ENCODE measurements at regions not wholly inside any gene's neighbourhood (a gene's known extent, or its start where the extent isn't known, plus 50 kb on each side); places are given as distances from the start of the nearest gene placed in this dataset.

DNA sequence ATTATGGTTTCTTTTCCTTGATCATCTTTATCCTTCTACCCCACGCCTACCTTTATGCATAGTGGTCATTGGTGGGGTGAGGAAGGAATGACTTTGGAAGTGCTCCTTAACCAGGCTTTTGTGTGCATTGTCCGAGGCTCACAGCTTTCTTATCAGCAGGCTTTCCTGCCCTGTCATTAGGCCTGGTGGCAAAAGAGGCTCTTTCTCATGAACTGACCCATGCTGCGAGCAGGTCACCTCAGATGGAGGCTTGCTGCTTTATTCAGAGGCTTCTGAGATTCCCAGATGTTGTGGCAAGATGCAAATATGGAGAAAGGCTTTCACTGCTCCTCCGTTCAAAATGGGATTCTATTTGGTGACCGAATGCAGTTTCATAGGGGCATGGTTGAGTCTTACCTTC, 57.4 kb upstream of the DMRTA1 start:
- Histone ChIP-seq H2BK12ac (ENCODE audit: insufficient read length, low read depth, low read length) (no peak overlapping the region), H3K56ac (ENCODE audit: insufficient read length, low read depth, low read length) (no peak overlapping the region), H4K91ac (ENCODE audit: insufficient read length, low read depth, low read length) (no peak overlapping the region), H2BK20ac (ENCODE audit: low read depth, low read length, poor library complexity, severe bottlenecking) (no peak overlapping the region), H4K8ac (replicated peaks; ENCODE audit: insufficient read length, low read depth, low read length) (no peak overlapping the region), H3K23ac (ENCODE audit: insufficient read length, low read depth, low read length) (no peak overlapping the region), H3K4me1 (ENCODE audit: insufficient read depth, low read length) (peaks cover 3% of the 10 kb centered on the region; the same call in 1 of the 2 replicates), H3K4me2 (ENCODE audit: insufficient read depth, insufficient read length, low read length) (no peak overlapping the region), H2BK120ac (ENCODE audit: low read depth, low read length, poor library complexity, severe bottlenecking) (no peak overlapping the region), H3K4ac (ENCODE audit: low read depth, low read length) (no peak overlapping the region), H3K27ac (ENCODE audit: insufficient read length, low read depth, low read length) (no peak overlapping the region), H2BK5ac (ENCODE audit: insufficient read length, low read length) (no peak overlapping the region), H2AK5ac (ENCODE audit: insufficient read length, low read length) (no peak overlapping the region), H3K27me3 (ENCODE audit: insufficient read depth, low read length) (no peaks in the 10 kb centered on the region), H2BK15ac (ENCODE audit: low read depth, low read length) (no peak overlapping the region), H3K9me3 (ENCODE audit: control insufficient read depth, low read depth, low read length) (no peaks in the 10 kb centered on the region), H3K79me1 (ENCODE audit: insufficient read depth, low read depth, low read length, poor library complexity, severe bottlenecking) (no peaks in the 10 kb centered on the region), H4K20me1 (ENCODE audit: control insufficient read depth, insufficient read depth, insufficient read length) (no peaks in the 10 kb centered on the region), H2AFZ (ENCODE audit: low read length) (no peak overlapping the region), H3T11ph (ENCODE audit: low read length) (no peak overlapping the region), H3K9ac (ENCODE audit: extremely low read depth, insufficient read length, low read length) (no peak overlapping the region), H4K5ac (ENCODE audit: insufficient read length, low read depth, low read length) (no peak overlapping the region), H3K18ac (ENCODE audit: insufficient read length, low read depth, low read length) (no peak overlapping the region), H3K23me2 (ENCODE audit: insufficient read length, low read depth, low read length, poor library complexity, severe bottlenecking) (no peaks in the 10 kb centered on the region), H3K79me2 (ENCODE audit: insufficient read depth, low read length) (no peaks in the 10 kb centered on the region), H3K14ac (ENCODE audit: insufficient read depth, low read length) (no peak overlapping the region)
- Mint-ChIP-seq H3K4me1 (0 out of 4 replicates have a peak, but pooled peaks cover 0 to 3% of the 10 kb centered on the region in 2 experiments), H3K36me3 (ENCODE audit: insufficient read depth in 1 of 3, low read depth in 3 of 3) (no peaks in the 10 kb centered on the region), H3K4me3 (no peak overlapping the region), H3K27me3 (ENCODE audit: low read depth) (no peaks in the 10 kb centered on the region), H3K9me3 (no peaks in the 10 kb centered on the region), H3K27ac (no peak overlapping the region)
- TF ChIP-seq, protein P1, sequence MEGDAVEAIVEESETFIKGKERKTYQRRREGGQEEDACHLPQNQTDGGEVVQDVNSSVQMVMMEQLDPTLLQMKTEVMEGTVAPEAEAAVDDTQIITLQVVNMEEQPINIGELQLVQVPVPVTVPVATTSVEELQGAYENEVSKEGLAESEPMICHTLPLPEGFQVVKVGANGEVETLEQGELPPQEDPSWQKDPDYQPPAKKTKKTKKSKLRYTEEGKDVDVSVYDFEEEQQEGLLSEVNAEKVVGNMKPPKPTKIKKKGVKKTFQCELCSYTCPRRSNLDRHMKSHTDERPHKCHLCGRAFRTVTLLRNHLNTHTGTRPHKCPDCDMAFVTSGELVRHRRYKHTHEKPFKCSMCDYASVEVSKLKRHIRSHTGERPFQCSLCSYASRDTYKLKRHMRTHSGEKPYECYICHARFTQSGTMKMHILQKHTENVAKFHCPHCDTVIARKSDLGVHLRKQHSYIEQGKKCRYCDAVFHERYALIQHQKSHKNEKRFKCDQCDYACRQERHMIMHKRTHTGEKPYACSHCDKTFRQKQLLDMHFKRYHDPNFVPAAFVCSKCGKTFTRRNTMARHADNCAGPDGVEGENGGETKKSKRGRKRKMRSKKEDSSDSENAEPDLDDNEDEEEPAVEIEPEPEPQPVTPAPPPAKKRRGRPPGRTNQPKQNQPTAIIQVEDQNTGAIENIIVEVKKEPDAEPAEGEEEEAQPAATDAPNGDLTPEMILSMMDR (conservative IDR thresholded peaks at IDR 0.05) = no peak
- no peak for DNase-seq
- no CpG with 5 or more reads among the region's 5 CpGs for WGBS (ENCODE audit: extremely low coverage, insufficient read length, low lambda C conversion rate)

Measured in H9 (cell line).